Tibial nerve (tissue), 4 donors: ENCODE measurements at regions not wholly inside any gene's neighbourhood (a gene's known extent, or its start where the extent isn't known, plus 50 kb on each side); places are given as distances from the start of the nearest gene placed in this dataset.

Source experiments
- DNase-seq, 2 donors: peaks; one replicate each; pipeline ENCODE4 v3.0.0-alpha.2; 2019; ENCODE audit warnings: low spot score in 2 of 2
- H3K27ac ChIP-seq, 4 donors: fragments of 200-600 bp; sonication (generic) in 3 of 4; one replicate each; pipeline ENCODE4 v1.5.1; 2017 to 2019; ENCODE audit warnings: mild to moderate bottlenecking in 1 of 4
- H3K27me3 ChIP-seq, 2 donors: fragments of 200-600 bp; sonication (generic) in 1 of 2; one replicate each; pipeline versions ENCODE4 v1.5.1 to v1.6.0; 2017 to 2019
- H3K36me3 ChIP-seq, 3 donors: fragments of 200-600 bp; sonication (generic); one replicate each; pipeline ENCODE4 v1.5.1; 2018 to 2019
- H3K4me1 ChIP-seq, 4 donors: fragments of 200-600 bp; sonication (generic) in 3 of 4; one replicate each; pipeline ENCODE4 v1.5.1; 2017 to 2019
- H3K4me3 ChIP-seq, 4 donors: fragments of 200-600 bp; sonication (generic) in 3 of 4; one replicate each; pipeline ENCODE4 v1.5.1; 2017 to 2019; ENCODE audit warnings: mild to moderate bottlenecking in 1 of 4, moderate library complexity in 1 of 4
- H3K9me3 ChIP-seq, 4 donors: fragments of 200-600 bp; sonication (generic) in 3 of 4; one replicate each; pipeline ENCODE4 v1.5.1; 2017 to 2019
- EP300 ChIP-seq, 2 donors: sonication (generic); formaldehyde crosslinking; IDR thresholded peaks; one replicate each; pipeline ENCODE4 v1.6.1; 2017; ENCODE audit warnings: antibody characterized with exemption in 2 of 2, mild to moderate bottlenecking in 1 of 2
- POLR2A ChIP-seq, 2 donors: fragments of 450-650 bp; IDR thresholded peaks; one replicate each; pipeline ENCODE4 v1.6.1; 2017; ENCODE audit warnings: antibody characterized with exemption in 2 of 2, mild to moderate bottlenecking in 2 of 2, moderate library complexity in 2 of 2
- WGBS, 2 donors: methylation state at CpG; one replicate each; pipeline ENCODE4 v1.1.5; 2018; 5-methylcytosine and 5-hydroxymethylcytosine counted together
- TF ChIP-seq, protein P1 (sequence below), 5 experiments: fragments of 200-600 bp in 3 of 5; fragments of 450-650 bp in 2 of 5; sonication (generic) in 3 of 5; IDR thresholded peaks; one replicate each; pipeline ENCODE4 v1.5.1; 2016 to 2019; ENCODE audit warnings: antibody characterized with exemption in 5 of 5, mild to moderate bottlenecking in 3 of 5, moderate library complexity in 2 of 5

DNA sequence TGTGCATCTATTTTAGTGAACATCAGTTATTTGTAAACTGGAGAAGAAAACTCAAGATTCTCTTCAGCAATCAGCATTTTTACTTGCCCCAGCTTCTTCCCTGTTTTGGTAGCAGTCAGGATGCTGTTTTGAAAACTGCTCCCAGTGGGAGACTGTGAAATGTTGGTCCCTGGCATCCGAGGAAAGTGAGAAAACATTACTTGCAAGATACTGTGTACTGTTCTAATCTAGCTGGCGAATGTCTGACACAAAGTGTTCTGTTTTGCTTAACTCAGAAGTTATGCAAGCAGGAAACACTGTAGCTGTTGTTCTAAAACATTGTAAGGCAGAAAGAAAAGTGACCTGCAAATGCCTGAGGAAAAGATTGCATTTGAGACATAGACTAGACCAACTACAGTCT, 171.8 kb upstream of the POM121L12 start:
- Histone ChIP-seq H3K27me3 (no peaks in the 10 kb centered on the region), H3K9me3 (peaks cover 0 to 34% (median 3%) of the 10 kb centered on the region in 4 donors), H3K4me1 (no peaks in the 10 kb centered on the region), H3K27ac (no peak overlapping the region), H3K4me3 (no peak overlapping the region), H3K36me3 (no peaks in the 10 kb centered on the region)
- no peak for TF ChIP-seq EP300 (IDR thresholded peaks at IDR 0.05)
- TF ChIP-seq, protein P1, sequence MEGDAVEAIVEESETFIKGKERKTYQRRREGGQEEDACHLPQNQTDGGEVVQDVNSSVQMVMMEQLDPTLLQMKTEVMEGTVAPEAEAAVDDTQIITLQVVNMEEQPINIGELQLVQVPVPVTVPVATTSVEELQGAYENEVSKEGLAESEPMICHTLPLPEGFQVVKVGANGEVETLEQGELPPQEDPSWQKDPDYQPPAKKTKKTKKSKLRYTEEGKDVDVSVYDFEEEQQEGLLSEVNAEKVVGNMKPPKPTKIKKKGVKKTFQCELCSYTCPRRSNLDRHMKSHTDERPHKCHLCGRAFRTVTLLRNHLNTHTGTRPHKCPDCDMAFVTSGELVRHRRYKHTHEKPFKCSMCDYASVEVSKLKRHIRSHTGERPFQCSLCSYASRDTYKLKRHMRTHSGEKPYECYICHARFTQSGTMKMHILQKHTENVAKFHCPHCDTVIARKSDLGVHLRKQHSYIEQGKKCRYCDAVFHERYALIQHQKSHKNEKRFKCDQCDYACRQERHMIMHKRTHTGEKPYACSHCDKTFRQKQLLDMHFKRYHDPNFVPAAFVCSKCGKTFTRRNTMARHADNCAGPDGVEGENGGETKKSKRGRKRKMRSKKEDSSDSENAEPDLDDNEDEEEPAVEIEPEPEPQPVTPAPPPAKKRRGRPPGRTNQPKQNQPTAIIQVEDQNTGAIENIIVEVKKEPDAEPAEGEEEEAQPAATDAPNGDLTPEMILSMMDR (IDR thresholded peaks at IDR 0.05): no peak
- no peak for DNase-seq
- 29 to 35% methylated on average over 2 of the region's 2 CpGs for WGBS, 2 donors

DNA sequence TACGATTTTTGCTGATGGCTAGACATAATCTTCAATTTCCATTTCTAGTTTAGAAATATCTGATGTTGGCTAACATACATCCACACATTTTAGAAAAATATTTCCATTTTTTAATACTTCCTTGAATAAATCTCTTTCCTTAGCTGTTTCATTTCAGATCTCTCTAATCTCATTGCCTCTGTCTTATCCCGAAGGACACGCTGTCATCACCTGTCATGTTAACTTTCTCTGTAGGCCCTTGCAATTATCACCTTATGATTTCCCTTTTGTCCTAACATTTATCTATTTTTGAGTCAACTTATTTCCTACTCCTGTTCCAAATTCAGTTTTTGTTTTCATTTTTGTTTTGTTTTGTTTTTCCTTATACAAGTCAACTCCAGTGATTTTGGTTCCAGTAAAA, 173.1 kb upstream of the POM121L12 start:
- Histone ChIP-seq H3K36me3 (no peaks in the 10 kb centered on the region), H3K4me1 (no peaks in the 10 kb centered on the region), H3K9me3 (peaks cover 0 to 34% (median 3%) of the 10 kb centered on the region in 4 donors), H3K27me3 (no peaks in the 10 kb centered on the region), H3K27ac (no peak overlapping the region), H3K4me3 (no peak overlapping the region)
- WGBS, 2 donors: 87% methylated on average over 3 of the region's 3 CpGs
- DNase-seq: no peak
- TF ChIP-seq EP300 (IDR thresholded peaks at IDR 0.05): no peak

GRCh38 chr7:52857367-52857766, 178.1 kb upstream of the POM121L12 start:
- Histone ChIP-seq H3K4me1 (no peaks in the 10 kb centered on the region), H3K27me3 (no peaks in the 10 kb centered on the region), H3K27ac (no peak overlapping the region), H3K9me3 (no peaks in the 10 kb centered on the region), H3K36me3 (no peaks in the 10 kb centered on the region), H3K4me3 (no peak overlapping the region)
- 0% methylated on average over 1 of the region's 1 CpG for WGBS, 2 donors
- TF ChIP-seq EP300 (IDR thresholded peaks at IDR 0.05): no peak
- TF ChIP-seq, protein P1 (IDR thresholded peaks at IDR 0.05): no peak
- TF ChIP-seq POLR2A (IDR thresholded peaks at IDR 0.05): no peak
- DNase-seq: no peak

DNA sequence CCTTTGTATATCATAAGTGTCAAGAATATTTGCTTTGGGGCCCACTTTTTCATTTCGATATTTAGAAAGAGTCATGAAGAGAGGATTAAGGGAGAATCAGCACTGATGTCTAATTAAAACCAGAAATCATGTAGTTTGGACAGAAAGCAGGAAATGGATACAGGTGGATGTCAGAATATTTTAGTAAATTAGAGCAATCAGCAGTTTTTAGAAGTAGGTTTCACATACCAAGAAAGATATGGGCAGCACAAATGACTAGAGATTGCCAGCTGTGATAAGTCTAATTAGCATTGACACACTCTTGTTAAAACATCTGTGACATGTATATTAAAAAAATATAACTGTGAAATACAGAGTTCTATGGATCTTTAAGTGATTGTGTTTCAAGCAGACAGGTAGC, 180.8 kb upstream of the POM121L12 start:
- no peak overlapping the region for H3K27ac ChIP-seq
- TF ChIP-seq, protein P1 (IDR thresholded peaks at IDR 0.05): no peak
- TF ChIP-seq POLR2A (IDR thresholded peaks at IDR 0.05): no peak
- no peak for TF ChIP-seq EP300 (IDR thresholded peaks at IDR 0.05)
- no peak overlapping the region for H3K4me3 ChIP-seq
- H3K36me3 ChIP-seq: no peaks in the 10 kb centered on the region
- 75 to 91% methylated on average over 1 of the region's 1 CpG for WGBS, 2 donors
- H3K9me3 ChIP-seq: no peaks in the 10 kb centered on the region
- H3K4me1 ChIP-seq: no peaks in the 10 kb centered on the region
- DNase-seq: no peak
- H3K27me3 ChIP-seq: no peaks in the 10 kb centered on the region

GRCh38 chr7:52851547-52851946, 183.9 kb upstream of the POM121L12 start:
- no peak overlapping the region for H3K4me3 ChIP-seq
- no peaks in the 10 kb centered on the region for H3K4me1 ChIP-seq
- TF ChIP-seq POLR2A (IDR thresholded peaks at IDR 0.05) (no peak), EP300 (IDR thresholded peaks at IDR 0.05) (no peak)
- TF ChIP-seq, protein P1 (IDR thresholded peaks at IDR 0.05): no peak
- no peaks in the 10 kb centered on the region for H3K9me3 ChIP-seq
- no peak overlapping the region for H3K27ac ChIP-seq
- 68 to 74% methylated on average over 2 of the region's 2 CpGs for WGBS, 2 donors
- no peaks in the 10 kb centered on the region for H3K36me3 ChIP-seq
- no peaks in the 10 kb centered on the region for H3K27me3 ChIP-seq
- no peak for DNase-seq

GRCh38 chr7:52843436-52843835, 192.0 kb upstream of the POM121L12 start:
- H3K27me3 ChIP-seq: no peaks in the 10 kb centered on the region
- H3K27ac ChIP-seq: no peak overlapping the region
- H3K4me1 ChIP-seq: peaks cover 0 to 4% (median 0%) of the 10 kb centered on the region in 4 donors
- H3K36me3 ChIP-seq: no peaks in the 10 kb centered on the region
- WGBS, 2 donors: 37 to 44% methylated on average over 1 of the region's 1 CpG
- H3K9me3 ChIP-seq: no peaks in the 10 kb centered on the region
- TF ChIP-seq EP300 (IDR thresholded peaks at IDR 0.05): no peak
- TF ChIP-seq, protein P1 (IDR thresholded peaks at IDR 0.05): no peak
- TF ChIP-seq POLR2A (IDR thresholded peaks at IDR 0.05): no peak
- DNase-seq: no peak
- H3K4me3 ChIP-seq: no peak overlapping the region
